SU-DHL-6 (cell line): ENCODE measurements at regions not wholly inside any gene's neighbourhood (a gene's known extent, or its start where the extent isn't known, plus 50 kb on each side); places are given as distances from the start of the nearest gene placed in this dataset.

Experiments used
- CTCF ChIP-seq: fragments of 200-600 bp; sonication (generic); IDR thresholded peaks from one replicate; pipeline ENCODE4 v1.5.1; 2017; ENCODE audit warnings: antibody characterized with exemption, mild to moderate bottlenecking, low read length, moderate library complexity; ENCODE audit not compliant: insufficient read depth, poor library complexity, severe bottlenecking
- EZH2phosphoT487 ChIP-seq: fragments of 200-600 bp; sonication (generic), shearing (Covaris generic); conservative IDR thresholded peaks from 2 replicates; pipeline ENCODE4 v1.6.1; 2018; ENCODE audit warnings: mild to moderate bottlenecking, antibody characterized with exemption, low read length, moderate library complexity, mixed read lengths

DNA sequence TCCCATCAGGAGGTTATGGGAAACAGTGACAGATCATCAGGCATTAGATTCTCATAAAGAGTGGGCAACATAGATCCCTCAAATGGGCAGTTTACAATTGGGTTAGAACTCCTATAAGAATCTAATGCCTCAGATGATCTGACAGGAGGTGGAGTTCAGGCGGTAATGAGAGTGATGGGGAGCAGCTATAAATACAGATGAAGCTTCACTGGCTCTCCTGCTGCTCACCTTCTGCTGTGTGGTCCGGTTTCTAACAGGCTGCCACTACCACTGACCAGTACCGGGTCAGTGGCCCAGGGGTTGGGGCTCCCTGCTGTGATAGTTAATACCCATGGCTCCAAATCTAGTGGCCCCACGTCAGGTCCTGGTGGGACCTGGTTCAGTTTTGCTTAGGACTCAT, 135.7 kb downstream of the OR2B2 start:
- no peak for TF ChIP-seq CTCF
- no peak for TF ChIP-seq EZH2phosphoT487
